Mesendoderm (in vitro differentiated cells): ENCODE measurements at regions not wholly inside any gene's neighbourhood (a gene's known extent, or its start where the extent isn't known, plus 50 kb on each side); places are given as distances from the start of the nearest gene placed in this dataset.
"Not testable (repeated sequence)": the region's sequence is repeated elsewhere in the genome, so short reads cannot be mapped to it uniquely, and the experiment has no call there.

Source experiments
- DNase-seq: peaks from one replicate; pipeline ENCODE4 v3.0.0; 2013
- H2AK5ac ChIP-seq: 2 replicates; pipeline ENCODE4 v1.6.1; 2013; ENCODE audit warnings: low read length, inconsistent platforms
- H2BK120ac ChIP-seq: 2 replicates; pipeline ENCODE4 v1.6.1; 2013; ENCODE audit warnings: low read depth, mild to moderate bottlenecking, low read length, moderate library complexity, mixed read lengths
- H2BK15ac ChIP-seq: replicated peaks from 2 replicates; pipeline ENCODE4 v1.6.1; 2013; ENCODE audit warnings: low read depth, mild to moderate bottlenecking, moderate library complexity
- H2BK5ac ChIP-seq: 2 replicates; pipeline ENCODE4 v1.6.1; 2013; ENCODE audit warnings: low read length, inconsistent platforms
- H3K18ac ChIP-seq: 2 replicates; pipeline ENCODE4 v1.6.1; 2013; ENCODE audit warnings: mild to moderate bottlenecking, low read length, mixed read lengths
- H3K23ac ChIP-seq: one replicate; pipeline ENCODE4 v1.6.1; 2013; ENCODE audit warnings: low read length
- H3K27ac ChIP-seq: 2 replicates; pipeline ENCODE4 v1.5.1; 2013; ENCODE audit warnings: low read depth, mild to moderate bottlenecking, inconsistent platforms, low read length, moderate library complexity
- H3K27me3 ChIP-seq: 2 replicates; pipeline ENCODE4 v1.6.1; 2013; ENCODE audit warnings: low read length, control low read depth, mild to moderate bottlenecking, inconsistent platforms; ENCODE audit not compliant: insufficient read depth, poor library complexity
- H3K36me3 ChIP-seq: 2 replicates; pipeline ENCODE4 v1.6.1; 2013; ENCODE audit warnings: low read length, inconsistent platforms; ENCODE audit not compliant: control insufficient read depth, insufficient read depth
- H3K4ac ChIP-seq: one replicate; pipeline ENCODE4 v1.6.1; 2013; ENCODE audit warnings: low read depth, mild to moderate bottlenecking, low read length, moderate library complexity
- H3K4me1 ChIP-seq: 2 replicates; pipeline ENCODE4 v1.6.1; 2013; ENCODE audit warnings: low read depth, low read length, inconsistent platforms; ENCODE audit not compliant: control insufficient read depth
- H3K4me2 ChIP-seq: 2 replicates; pipeline ENCODE4 v1.6.1; 2013; ENCODE audit warnings: low read length
- H3K4me3 ChIP-seq: 2 replicates; pipeline ENCODE4 v1.5.1; 2013; ENCODE audit warnings: mild to moderate bottlenecking, low read length
- H3K56ac ChIP-seq: one replicate; pipeline ENCODE4 v1.6.1; 2013; ENCODE audit warnings: low read length
- H3K79me1 ChIP-seq: 2 replicates; pipeline ENCODE4 v1.6.1; 2013; ENCODE audit warnings: low read length, inconsistent platforms
- H3K79me2 ChIP-seq: 2 replicates; pipeline ENCODE4 v1.6.1; 2013; ENCODE audit warnings: mild to moderate bottlenecking, low read length; ENCODE audit not compliant: control insufficient read depth, insufficient read depth
- H3K9ac ChIP-seq: 2 replicates; pipeline ENCODE4 v1.6.1; 2013; ENCODE audit warnings: low read length, inconsistent platforms
- H4K5ac ChIP-seq: one replicate; pipeline ENCODE4 v1.6.1; 2013; ENCODE audit warnings: low read length
- H4K8ac ChIP-seq: one replicate; pipeline ENCODE4 v1.6.1; 2013; ENCODE audit warnings: low read depth, mild to moderate bottlenecking, control low read depth, low read length, moderate library complexity
- WGBS: extraction: QIAGEN DNeasy Blood & Tissue Kit; methylation state at CpG from one replicate; pipeline ENCODE4 v1.1.7; 2013; ENCODE audit warnings: low lambda C conversion rate, missing lambda C conversion rate; ENCODE audit not compliant: insufficient coverage; ENCODE audit errors: extremely low coverage; 5-methylcytosine and 5-hydroxymethylcytosine counted together

- no peak overlapping the region for H4K5ac ChIP-seq
- no peak overlapping the region for H3K56ac ChIP-seq
- H2AK5ac ChIP-seq: no peak overlapping the region
- H3K4me2 ChIP-seq: no peak overlapping the region
- no peaks in the 10 kb centered on the region for H3K36me3 ChIP-seq
- H3K4ac ChIP-seq: no peak overlapping the region
- no peak overlapping the region for H2BK15ac ChIP-seq
- no peak overlapping the region for H3K23ac ChIP-seq
- H3K27me3 ChIP-seq: no peaks in the 10 kb centered on the region
- H3K18ac ChIP-seq: no peak overlapping the region
- no peak for DNase-seq
- no peak overlapping the region for H3K27ac ChIP-seq
- no peak overlapping the region for H3K4me3 ChIP-seq
- no peaks in the 10 kb centered on the region for H3K79me1 ChIP-seq
- H3K4me1 ChIP-seq: no peaks in the 10 kb centered on the region
- no CpG with 5 or more reads among the region's 1 CpG for WGBS
- H2BK5ac ChIP-seq: no peak overlapping the region
- H4K8ac ChIP-seq: no peak overlapping the region
- no peak overlapping the region for H3K9ac ChIP-seq
- no peaks in the 10 kb centered on the region for H3K79me2 ChIP-seq
- no peak overlapping the region for H2BK120ac ChIP-seq
Measured at GRCh38 chr13:82467626-82468025, 1414.6 kb downstream of the SLITRK1 start.

DNA sequence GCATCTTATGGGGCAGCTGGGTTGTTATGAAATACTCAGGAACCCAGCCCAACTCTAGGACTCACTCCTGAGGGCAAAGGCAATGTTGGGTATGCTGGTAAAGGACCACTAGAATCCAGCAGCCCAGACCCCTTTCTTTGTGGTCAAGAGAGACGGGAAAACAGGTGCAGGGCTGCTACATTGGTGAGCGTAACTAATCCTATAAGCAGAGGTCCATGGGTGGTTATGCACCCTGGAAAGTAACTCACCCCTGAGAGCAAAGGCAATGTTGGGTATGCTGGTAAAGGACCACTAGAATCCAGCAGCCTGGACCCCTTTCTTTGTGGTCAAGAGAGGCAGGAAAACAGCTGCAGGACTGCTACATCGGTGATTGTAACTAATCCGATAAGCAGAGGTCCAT lies 1422.7 kb downstream of the SLITRK1 start:
- H3K4me1 ChIP-seq, H3K79me1 ChIP-seq, H3K23ac ChIP-seq, H2BK15ac ChIP-seq, H2BK5ac ChIP-seq, H4K8ac ChIP-seq, H3K4me3 ChIP-seq, H3K36me3 ChIP-seq, H3K4me2 ChIP-seq, H3K4ac ChIP-seq, H3K9ac ChIP-seq, H2BK120ac ChIP-seq, DNase-seq, H4K5ac ChIP-seq, H2AK5ac ChIP-seq, H3K56ac ChIP-seq, H3K27me3 ChIP-seq, H3K18ac ChIP-seq, H3K27ac ChIP-seq, H3K79me2 ChIP-seq: not testable (repeated sequence)
- WGBS: no CpG with 5 or more reads among the region's 4 CpGs

DNA sequence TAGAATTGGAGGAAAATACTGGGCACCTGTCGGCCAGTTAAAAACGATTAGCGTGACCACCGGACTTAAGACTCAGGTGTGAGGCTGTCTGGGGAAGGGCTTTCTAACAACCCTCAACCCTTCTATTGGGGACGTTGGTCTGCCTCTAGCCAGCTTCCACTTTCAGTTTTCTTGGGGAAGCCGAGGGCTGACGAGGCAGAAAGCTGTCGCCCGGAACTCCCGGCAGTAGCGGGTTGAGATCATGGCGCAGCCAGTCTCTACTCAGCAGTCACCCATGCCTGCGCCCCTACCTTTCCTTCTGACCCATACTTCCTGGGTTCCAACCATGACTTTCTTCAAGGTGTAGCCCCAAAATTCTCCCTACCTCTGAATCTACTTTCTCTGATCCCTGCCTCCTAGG lies 1424.1 kb downstream of the SLITRK1 start:
- Histone ChIP-seq H3K23ac (no peak overlapping the region), H3K56ac (no peak overlapping the region), H2BK120ac (no peak overlapping the region), H3K79me2 (no peaks in the 10 kb centered on the region), H2AK5ac (no peak overlapping the region), H3K4ac (no peak overlapping the region), H3K9ac (no peak overlapping the region), H3K18ac (no peak overlapping the region), H4K8ac (no peak overlapping the region), H3K4me3 (no peak overlapping the region), H3K27me3 (no peaks in the 10 kb centered on the region), H3K4me2 (no peak overlapping the region), H2BK15ac (no peak overlapping the region), H4K5ac (no peak overlapping the region), H2BK5ac (no peak overlapping the region), H3K79me1 (no peaks in the 10 kb centered on the region), H3K36me3 (no peaks in the 10 kb centered on the region), H3K27ac (no peak overlapping the region), H3K4me1 (no peaks in the 10 kb centered on the region)
- WGBS: no CpG with 5 or more reads among the region's 13 CpGs
- DNase-seq: no peak

- H2BK120ac ChIP-seq, H3K4me3 ChIP-seq, H3K18ac ChIP-seq, H3K27me3 ChIP-seq, H3K56ac ChIP-seq, H4K5ac ChIP-seq, H3K36me3 ChIP-seq, H4K8ac ChIP-seq, DNase-seq, H3K4ac ChIP-seq, H2BK5ac ChIP-seq, H2BK15ac ChIP-seq, H3K4me1 ChIP-seq, H3K79me2 ChIP-seq, H3K23ac ChIP-seq, H2AK5ac ChIP-seq, H3K27ac ChIP-seq, H3K4me2 ChIP-seq, H3K79me1 ChIP-seq, H3K9ac ChIP-seq: not testable (repeated sequence)
- WGBS: no CpG with 5 or more reads among the region's 13 CpGs
Measured at GRCh38 chr13:82457548-82457947, 1424.7 kb downstream of the SLITRK1 start.

DNA sequence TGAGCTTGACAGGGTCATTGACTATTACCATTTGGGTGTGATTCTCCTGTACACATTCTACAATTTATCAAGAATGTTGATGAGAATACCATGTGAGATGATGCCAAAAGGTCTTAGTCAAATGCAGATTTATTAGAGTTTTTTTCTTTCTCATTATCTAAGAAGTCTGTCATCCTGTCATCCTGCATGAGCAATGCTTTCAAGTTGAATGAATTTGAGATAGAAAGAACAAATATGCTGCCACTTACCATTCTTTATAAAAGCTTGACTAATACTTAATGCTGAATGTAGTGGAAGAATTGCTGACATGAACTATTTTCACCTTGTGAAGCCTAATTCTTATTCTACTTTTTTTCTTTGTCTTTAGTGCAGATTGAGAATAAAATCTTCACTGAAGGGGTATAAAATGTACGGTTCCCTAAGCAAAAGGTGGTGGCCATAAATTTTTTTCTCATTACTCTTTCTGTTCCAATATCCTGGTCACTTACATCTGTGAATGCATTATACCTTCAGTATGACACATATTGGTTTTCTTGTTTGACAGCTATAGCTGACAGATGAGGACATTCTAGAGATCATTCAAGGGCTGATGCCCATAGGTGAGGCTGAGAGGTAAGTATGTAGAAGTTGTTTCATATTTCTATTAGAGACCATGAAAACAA lies 1434.7 kb downstream of the SLITRK1 start:
- H3K4me1 ChIP-seq: no peaks in the 10 kb centered on the region
- H3K23ac ChIP-seq: no peak overlapping the region
- H3K4me3 ChIP-seq: no peak overlapping the region
- no peak overlapping the region for H4K5ac ChIP-seq
- no peak overlapping the region for H3K4ac ChIP-seq
- no peak overlapping the region for H3K4me2 ChIP-seq
- no peaks in the 10 kb centered on the region for H3K36me3 ChIP-seq
- no peak overlapping the region for H2BK5ac ChIP-seq
- no peak for DNase-seq
- H2AK5ac ChIP-seq: no peak overlapping the region
- no peak overlapping the region for H3K56ac ChIP-seq
- H3K27me3 ChIP-seq: no peaks in the 10 kb centered on the region
- no peak overlapping the region for H3K27ac ChIP-seq
- H2BK15ac ChIP-seq: no peak overlapping the region
- no peaks in the 10 kb centered on the region for H3K79me1 ChIP-seq
- no peak overlapping the region for H3K18ac ChIP-seq
- no CpG with 5 or more reads among the region's 1 CpG for WGBS
- H3K79me2 ChIP-seq: no peaks in the 10 kb centered on the region
- no peak overlapping the region for H2BK120ac ChIP-seq
- H3K9ac ChIP-seq: no peak overlapping the region
- no peak overlapping the region for H4K8ac ChIP-seq
